ENCODE measurements at regions not wholly inside any gene's neighbourhood (a gene's known extent, or its start where the extent isn't known, plus 50 kb on each side); places are given as distances from the start of the nearest gene placed in this dataset.

- H3K4me3 ChIP-seq = no peak overlapping the region
- intact Hi-C loops (cut with DNase I) = no loop called here
- no peaks in the 10 kb centered on the region for H3K36me3 ChIP-seq
- H3K9me3 ChIP-seq = no peaks in the 10 kb centered on the region
- peaks cover 0 to 21% (median 0%) of the 10 kb centered on the region in 3 donors for H3K27me3 ChIP-seq
- no peak overlapping the region for H3K27ac ChIP-seq
- WGBS, 2 donors = 79 to 88% methylated on average over 7 of the region's 7 CpGs
- no peak for DNase-seq
- H3K4me1 ChIP-seq = no peaks in the 10 kb centered on the region
- TF ChIP-seq POLR2A (IDR thresholded peaks at IDR 0.05) = no peak
- TF ChIP-seq EP300 (IDR thresholded peaks at IDR 0.05) = no peak
- TF ChIP-seq CTCF (IDR thresholded peaks at IDR 0.05) = no peak
- no peak for TF ChIP-seq POLR2AphosphoS5 (IDR thresholded peaks at IDR 0.05)
Measured at GRCh38 chr22:49243965-49244364, 583.7 kb downstream of the BRD1 start.

GRCh38 chr22:49243335-49243734 is 584.3 kb downstream of the BRD1 start:
- WGBS, 2 donors = 88 to 89% methylated on average over 5 of the region's 5 CpGs
- H3K4me3 ChIP-seq = no peak overlapping the region
- no peak overlapping the region for H3K27ac ChIP-seq
- no peaks in the 10 kb centered on the region for H3K36me3 ChIP-seq
- no peaks in the 10 kb centered on the region for H3K4me1 ChIP-seq
- TF ChIP-seq CTCF (IDR thresholded peaks at IDR 0.05) (no peak), EP300 (IDR thresholded peaks at IDR 0.05) (no peak), POLR2AphosphoS5 (IDR thresholded peaks at IDR 0.05) (no peak), POLR2A (IDR thresholded peaks at IDR 0.05) (no peak)
- H3K9me3 ChIP-seq = no peaks in the 10 kb centered on the region
- DNase-seq = no peak
- intact Hi-C loops (cut with DNase I) = no loop called here
- H3K27me3 ChIP-seq = peaks cover 0 to 21% (median 0%) of the 10 kb centered on the region in 3 donors

- no peaks in the 10 kb centered on the region for H3K4me1 ChIP-seq
- H3K36me3 ChIP-seq = no peaks in the 10 kb centered on the region
- TF ChIP-seq POLR2A (IDR thresholded peaks at IDR 0.05) (no peak), CTCF (IDR thresholded peaks at IDR 0.05) (no peak), POLR2AphosphoS5 (IDR thresholded peaks at IDR 0.05) (no peak), EP300 (IDR thresholded peaks at IDR 0.05) (no peak)
- intact Hi-C loops (cut with DNase I) = no loop called here
- 88 to 90% methylated on average over 3 of the region's 3 CpGs for WGBS, 2 donors
- no peak for DNase-seq
- no peaks in the 10 kb centered on the region for H3K9me3 ChIP-seq
- no peak overlapping the region for H3K27ac ChIP-seq
- peaks cover 0 to 21% (median 0%) of the 10 kb centered on the region in 3 donors for H3K27me3 ChIP-seq
- no peak overlapping the region for H3K4me3 ChIP-seq
Measured at GRCh38 chr22:49242480-49242879, 585.2 kb downstream of the BRD1 start.

GRCh38 chr22:49241174-49241851 is 586.4 kb downstream of the BRD1 start:
- no peak overlapping the region for H3K27ac ChIP-seq
- no peaks in the 10 kb centered on the region for H3K9me3 ChIP-seq
- no peak overlapping the region for H3K4me3 ChIP-seq
- H3K27me3 ChIP-seq = peaks cover 0 to 31% (median 0%) of the 10 kb centered on the region in 3 donors
- no peaks in the 10 kb centered on the region for H3K36me3 ChIP-seq
- no peak for TF ChIP-seq POLR2A (IDR thresholded peaks at IDR 0.05)
- TF ChIP-seq CTCF (IDR thresholded peaks at IDR 0.05) = no peak
- no peak for TF ChIP-seq EP300 (IDR thresholded peaks at IDR 0.05)
- no peak for TF ChIP-seq POLR2AphosphoS5 (IDR thresholded peaks at IDR 0.05)
- no peaks in the 10 kb centered on the region for H3K4me1 ChIP-seq
- DNase-seq = no peak
- intact Hi-C loops (cut with DNase I) = no loop called here
- 84 to 85% methylated on average over 31 of the region's 31 CpGs for WGBS, 2 donors

GRCh38 chr22:49240472-49240871 is 587.2 kb downstream of the BRD1 start:
- H3K27me3 ChIP-seq = peaks cover 0 to 33% (median 0%) of the 10 kb centered on the region in 3 donors
- intact Hi-C loops (cut with DNase I) = no loop called here
- no peaks in the 10 kb centered on the region for H3K4me1 ChIP-seq
- no peaks in the 10 kb centered on the region for H3K9me3 ChIP-seq
- WGBS, 2 donors = 81 to 87% methylated on average over 12 of the region's 12 CpGs
- no peak overlapping the region for H3K4me3 ChIP-seq
- DNase-seq = no peak
- H3K36me3 ChIP-seq = no peaks in the 10 kb centered on the region
- H3K27ac ChIP-seq = no peak overlapping the region
- TF ChIP-seq POLR2AphosphoS5 (IDR thresholded peaks at IDR 0.05) (no peak), EP300 (IDR thresholded peaks at IDR 0.05) (no peak), POLR2A (IDR thresholded peaks at IDR 0.05) (no peak), CTCF (IDR thresholded peaks at IDR 0.05) (no peak)
